Astrocyte (in vitro differentiated cells and primary cell): ENCODE measurements at regions not wholly inside any gene's neighbourhood (a gene's known extent, or its start where the extent isn't known, plus 50 kb on each side); places are given as distances from the start of the nearest gene placed in this dataset.

Experiments
- DNase-seq: peaks from one replicate; pipeline ENCODE4 v3.0.0-alpha.2; 2010; ENCODE audit warnings: low read depth
- FAIRE-seq: peaks from 2 replicates; lab custom pipeline; 2011; peaks lifted over from hg19 to GRCh38; lab: Jason Lieb, UNC
- H2AFZ ChIP-seq: 2 replicates; pipeline ENCODE4 v1.6.0; 2012; ENCODE audit warnings: low read depth, low read length, inconsistent platforms
- H3K27ac ChIP-seq: 2 replicates; pipeline ENCODE4 v1.5.1; 2011; ENCODE audit warnings: low read depth, low read length, inconsistent platforms
- H3K27me3 ChIP-seq: 2 replicates; pipeline ENCODE4 v1.6.0; 2011; ENCODE audit warnings: low read length, inconsistent platforms; ENCODE audit not compliant: insufficient read depth
- H3K36me3 ChIP-seq: 2 replicates; pipeline ENCODE4 v1.5.1; 2011; ENCODE audit warnings: low read length, inconsistent platforms; ENCODE audit not compliant: insufficient read depth
- H3K4me1 ChIP-seq: 2 replicates; pipeline ENCODE4 v1.5.1; 2011; ENCODE audit warnings: low read length, inconsistent platforms; ENCODE audit not compliant: insufficient read depth
- H3K4me2 ChIP-seq: 2 replicates; pipeline ENCODE4 v1.6.0; 2012; ENCODE audit warnings: low read length, inconsistent platforms
- H3K4me3 ChIP-seq: 2 replicates; pipeline ENCODE4 v1.5.1; 2011; ENCODE audit warnings: low read depth, mild to moderate bottlenecking, low read length, inconsistent platforms; ENCODE audit not compliant: insufficient read depth
- H3K79me2 ChIP-seq: 2 replicates; pipeline ENCODE4 v1.6.0; 2012; ENCODE audit warnings: mild to moderate bottlenecking, low read length, inconsistent platforms; ENCODE audit not compliant: insufficient read depth
- H3K9ac ChIP-seq: 2 replicates; pipeline ENCODE4 v1.6.0; 2012; ENCODE audit warnings: mild to moderate bottlenecking, low read length, inconsistent platforms
- H3K9me3 ChIP-seq: 2 replicates; pipeline ENCODE4 v1.5.1; 2012; ENCODE audit warnings: low read depth, mild to moderate bottlenecking, low read length, inconsistent platforms; ENCODE audit not compliant: insufficient read depth
- H4K20me1 ChIP-seq: 2 replicates; pipeline ENCODE4 v1.6.0; 2012; ENCODE audit warnings: low read length, inconsistent platforms; ENCODE audit not compliant: insufficient read depth
- H3K27ac Mint-ChIP-seq: one replicate; pipeline ENCODE4 v1.8.0; 2021; ENCODE audit warnings: mild to moderate bottlenecking, mixed read lengths; ENCODE audit not compliant: unreplicated experiment
- H3K27me3 Mint-ChIP-seq: one replicate; pipeline ENCODE4 v1.8.0; 2021; ENCODE audit warnings: low read depth, mixed read lengths; ENCODE audit not compliant: unreplicated experiment
- H3K36me3 Mint-ChIP-seq: one replicate; pipeline ENCODE4 v1.8.0; 2021; ENCODE audit warnings: low read depth, mixed read lengths; ENCODE audit not compliant: unreplicated experiment
- H3K4me1 Mint-ChIP-seq: one replicate; pipeline ENCODE4 v1.8.0; 2021; ENCODE audit warnings: low read depth, mixed read lengths; ENCODE audit not compliant: unreplicated experiment
- H3K4me3 Mint-ChIP-seq: one replicate; pipeline ENCODE4 v1.8.0; 2021; ENCODE audit warnings: mild to moderate bottlenecking, moderate library complexity, mixed read lengths; ENCODE audit not compliant: unreplicated experiment
- H3K9me3 Mint-ChIP-seq: one replicate; pipeline ENCODE4 v1.8.0; 2021; ENCODE audit warnings: mild to moderate bottlenecking, mixed read lengths; ENCODE audit not compliant: unreplicated experiment
- EZH2 ChIP-seq: IDR thresholded peaks from 2 replicates; pipeline ENCODE4 v1.6.1; 2012; ENCODE audit warnings: mild to moderate bottlenecking, low read length, inconsistent platforms; ENCODE audit not compliant: insufficient read depth
- TF ChIP-seq, protein P1 (sequence below): IDR thresholded peaks from 2 replicates; pipeline ENCODE4 v1.5.1; 2011; ENCODE audit warnings: low read depth, mild to moderate bottlenecking, inconsistent platforms, low read length, moderate library complexity; ENCODE audit not compliant: insufficient read depth

DNA sequence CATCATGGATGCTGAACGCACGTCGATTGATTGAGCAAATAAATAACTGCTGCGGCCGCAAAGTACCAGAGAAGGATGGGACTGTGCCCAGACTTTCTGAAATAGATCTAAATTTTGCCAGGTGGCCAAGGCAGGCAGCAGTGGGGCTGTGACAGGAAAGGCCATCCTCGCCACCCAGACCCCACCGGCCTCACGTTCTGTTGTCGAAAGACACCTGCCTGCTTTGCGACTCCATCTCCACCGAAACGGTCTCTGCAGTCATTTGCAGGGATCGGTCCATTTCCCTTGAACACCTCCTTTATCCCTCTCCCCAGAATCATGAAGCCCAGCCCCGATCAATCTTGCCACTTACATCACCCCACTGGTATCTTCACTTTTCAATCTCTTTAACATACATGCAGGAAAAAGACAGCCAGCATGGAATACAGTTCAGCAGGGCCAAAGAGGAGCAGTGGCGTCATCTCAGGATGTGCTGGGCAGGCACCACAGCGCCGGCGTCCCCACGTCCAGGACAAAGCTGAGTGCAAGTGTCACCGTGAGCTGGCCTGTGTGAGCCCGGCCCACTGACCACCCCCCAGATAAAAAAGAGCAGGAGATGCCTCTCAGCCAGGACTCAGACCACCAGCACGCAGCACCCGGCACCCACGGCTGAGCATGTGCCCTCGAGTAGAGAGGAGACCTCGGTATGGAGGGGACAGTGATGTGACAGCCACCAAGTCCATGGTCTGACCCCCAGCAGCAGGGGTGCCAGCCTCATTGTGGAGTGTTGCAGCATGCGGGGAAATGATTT is 610.3 kb downstream of the TBC1D22A start:
- no peak overlapping the region for H3K9ac ChIP-seq
- Mint-ChIP-seq H3K27me3 (peaks cover 5% of the 10 kb centered on the region), H3K4me1 (no peaks in the 10 kb centered on the region), H3K9me3 (peaks cover 25% of the 10 kb centered on the region), H3K27ac (no peak overlapping the region), H3K4me3 (no peak overlapping the region), H3K36me3 (peaks cover 3% of the 10 kb centered on the region)
- no peaks in the 10 kb centered on the region for H3K4me1 ChIP-seq
- H3K9me3 ChIP-seq: no peaks in the 10 kb centered on the region
- FAIRE-seq (no peak), DNase-seq (no peak)
- no peak overlapping the region for H3K4me3 ChIP-seq
- no peak overlapping the region for H3K27ac ChIP-seq
- H3K36me3 ChIP-seq: no peaks in the 10 kb centered on the region
- no peaks in the 10 kb centered on the region for H4K20me1 ChIP-seq
- no peak overlapping the region for H3K4me2 ChIP-seq
- no peak for TF ChIP-seq EZH2
- TF ChIP-seq, protein P1, sequence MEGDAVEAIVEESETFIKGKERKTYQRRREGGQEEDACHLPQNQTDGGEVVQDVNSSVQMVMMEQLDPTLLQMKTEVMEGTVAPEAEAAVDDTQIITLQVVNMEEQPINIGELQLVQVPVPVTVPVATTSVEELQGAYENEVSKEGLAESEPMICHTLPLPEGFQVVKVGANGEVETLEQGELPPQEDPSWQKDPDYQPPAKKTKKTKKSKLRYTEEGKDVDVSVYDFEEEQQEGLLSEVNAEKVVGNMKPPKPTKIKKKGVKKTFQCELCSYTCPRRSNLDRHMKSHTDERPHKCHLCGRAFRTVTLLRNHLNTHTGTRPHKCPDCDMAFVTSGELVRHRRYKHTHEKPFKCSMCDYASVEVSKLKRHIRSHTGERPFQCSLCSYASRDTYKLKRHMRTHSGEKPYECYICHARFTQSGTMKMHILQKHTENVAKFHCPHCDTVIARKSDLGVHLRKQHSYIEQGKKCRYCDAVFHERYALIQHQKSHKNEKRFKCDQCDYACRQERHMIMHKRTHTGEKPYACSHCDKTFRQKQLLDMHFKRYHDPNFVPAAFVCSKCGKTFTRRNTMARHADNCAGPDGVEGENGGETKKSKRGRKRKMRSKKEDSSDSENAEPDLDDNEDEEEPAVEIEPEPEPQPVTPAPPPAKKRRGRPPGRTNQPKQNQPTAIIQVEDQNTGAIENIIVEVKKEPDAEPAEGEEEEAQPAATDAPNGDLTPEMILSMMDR: no peak
- no peaks in the 10 kb centered on the region for H3K79me2 ChIP-seq
- no peaks in the 10 kb centered on the region for H3K27me3 ChIP-seq
- H2AFZ ChIP-seq: no peak overlapping the region

DNA sequence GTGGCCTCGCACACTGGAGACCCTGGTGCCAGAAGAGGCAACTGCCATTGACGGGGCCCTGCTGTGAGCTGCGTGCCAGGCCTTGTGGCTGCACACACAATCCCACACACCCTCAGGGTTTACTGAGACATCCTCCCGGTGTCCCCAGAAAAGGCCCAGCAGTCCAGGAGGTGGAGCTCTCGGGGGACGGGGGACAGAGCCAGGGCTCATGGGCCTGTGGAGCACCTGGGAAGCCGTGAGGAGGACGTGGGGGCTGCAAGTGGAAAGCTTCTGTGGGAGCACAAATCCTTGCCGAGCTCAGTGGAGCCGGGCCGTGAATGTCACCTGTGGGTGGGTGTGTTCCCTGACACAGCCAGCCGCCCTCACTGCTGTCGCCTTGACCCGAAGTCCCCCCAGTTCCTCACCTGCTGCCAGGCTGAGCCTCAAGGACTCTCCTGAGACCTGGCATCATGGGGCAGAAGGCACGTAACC is 609.7 kb downstream of the TBC1D22A start:
- Histone ChIP-seq H3K4me1 (no peaks in the 10 kb centered on the region), H3K27ac (no peak overlapping the region), H2AFZ (no peak overlapping the region), H3K36me3 (no peaks in the 10 kb centered on the region), H3K79me2 (no peaks in the 10 kb centered on the region), H3K9me3 (no peaks in the 10 kb centered on the region), H3K4me3 (no peak overlapping the region), H3K4me2 (no peak overlapping the region), H3K27me3 (no peaks in the 10 kb centered on the region), H4K20me1 (no peaks in the 10 kb centered on the region), H3K9ac (no peak overlapping the region)
- TF ChIP-seq, protein P1: no peak
- TF ChIP-seq EZH2: no peak
- Mint-ChIP-seq H3K27ac (no peak overlapping the region), H3K4me1 (no peaks in the 10 kb centered on the region), H3K4me3 (no peak overlapping the region), H3K9me3 (peaks cover 21% of the 10 kb centered on the region), H3K27me3 (peaks cover 5% of the 10 kb centered on the region), H3K36me3 (peaks cover 3% of the 10 kb centered on the region)
- DNase-seq (no peak), FAIRE-seq (no peak)
